Activated CD4-positive, alpha-beta T cell treated with anti-CD3 and anti-CD28 coated beads, Interleukin-2, amount 50 U/mL, for 24 hours (primary cell): ENCODE measurements at regions not wholly inside any gene's neighbourhood (a gene's known extent, or its start where the extent isn't known, plus 50 kb on each side); places are given as distances from the start of the nearest gene placed in this dataset.
"Not testable (repeated sequence)": the region's sequence is repeated elsewhere in the genome, so short reads cannot be mapped to it uniquely, and the experiment has no call there.

ENCODE experiments used
- DNase-seq, 2 donors: peaks; one replicate each; pipeline ENCODE4 v3.0.0-alpha.2; 2020; ENCODE audit warnings: low read depth in 1 of 2, low spot score in 1 of 2

- DNase-seq, result not testable (repeated sequence)
Observed at GRCh38 chr12:8282181-8282580, 54.8 kb upstream of the FAM90A1 start.

GRCh38 chr12:8285681-8286080 is 58.3 kb upstream of the FAM90A1 start:
- DNase-seq, result not testable (repeated sequence)

- DNase-seq, result not testable (repeated sequence)
Observed at GRCh38 chr12:8291764-8292163, 64.3 kb upstream of the FAM90A1 start.

DNA sequence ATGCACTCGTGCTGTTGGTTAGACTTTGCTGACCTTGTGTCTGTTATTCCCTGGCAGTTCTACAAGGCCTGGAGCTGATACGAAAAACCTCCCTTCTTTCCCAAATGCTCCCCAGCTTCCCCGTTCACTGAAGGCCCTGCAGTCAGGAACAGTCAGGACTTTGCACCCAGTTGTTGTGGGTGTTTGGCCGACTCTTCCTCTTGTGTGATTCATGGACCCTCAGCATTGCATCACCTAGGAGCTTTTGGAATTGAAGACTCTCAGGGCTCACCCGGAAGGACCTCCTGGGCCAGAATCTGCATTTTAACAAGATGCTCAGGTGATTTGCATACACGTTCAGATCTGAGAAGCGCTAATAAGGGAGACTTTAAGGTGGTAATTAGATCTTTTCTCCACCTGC is 67.2 kb upstream of the FAM90A1 start:
- DNase-seq, result not testable (repeated sequence)

DNA sequence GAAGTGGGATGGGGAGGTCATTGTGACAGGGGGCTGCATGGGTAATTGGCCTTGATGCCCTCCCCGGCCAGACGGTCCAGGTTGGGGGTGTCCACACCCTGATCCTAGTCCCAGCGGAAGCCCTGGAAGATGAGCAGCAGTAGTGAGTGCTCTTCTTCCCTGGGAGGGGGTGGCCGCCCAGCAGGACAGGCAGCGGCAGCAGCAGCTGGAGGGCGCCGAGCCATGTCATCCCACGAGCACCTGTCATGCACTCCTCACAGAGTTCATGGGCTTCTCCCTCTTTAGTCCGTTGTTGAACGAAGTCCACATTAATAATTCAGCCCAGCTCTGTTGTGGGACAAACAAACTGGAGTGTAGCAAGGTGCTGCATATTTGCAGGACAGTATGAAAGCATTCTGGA is 81.2 kb upstream of the FAM90A1 start:
- DNase-seq, result not testable (repeated sequence)

- not testable (repeated sequence) for DNase-seq
Observed at GRCh38 chr12:8315997-8316396, 88.6 kb upstream of the FAM90A1 start.

DNA sequence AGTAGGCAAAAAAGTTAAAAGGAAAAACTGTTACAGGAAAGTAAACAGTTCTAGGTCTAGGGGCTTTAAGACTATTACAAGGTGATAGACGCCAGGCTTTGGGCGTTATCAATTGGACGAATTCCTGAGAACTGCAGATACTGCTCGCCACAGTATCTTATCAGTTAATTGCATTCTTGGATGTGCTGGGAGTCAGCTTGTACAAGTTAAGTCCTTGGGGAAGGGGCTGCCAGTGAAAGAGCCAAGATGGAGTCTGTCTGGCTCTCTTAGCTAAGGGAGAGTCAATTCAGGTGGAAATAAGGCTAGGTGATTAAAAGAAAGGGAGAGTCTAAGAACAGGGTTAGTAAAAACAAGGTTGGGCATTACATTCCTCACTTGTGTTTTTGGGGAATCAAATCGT is 90.3 kb upstream of the FAM90A1 start:
- not testable (repeated sequence) for DNase-seq

DNA sequence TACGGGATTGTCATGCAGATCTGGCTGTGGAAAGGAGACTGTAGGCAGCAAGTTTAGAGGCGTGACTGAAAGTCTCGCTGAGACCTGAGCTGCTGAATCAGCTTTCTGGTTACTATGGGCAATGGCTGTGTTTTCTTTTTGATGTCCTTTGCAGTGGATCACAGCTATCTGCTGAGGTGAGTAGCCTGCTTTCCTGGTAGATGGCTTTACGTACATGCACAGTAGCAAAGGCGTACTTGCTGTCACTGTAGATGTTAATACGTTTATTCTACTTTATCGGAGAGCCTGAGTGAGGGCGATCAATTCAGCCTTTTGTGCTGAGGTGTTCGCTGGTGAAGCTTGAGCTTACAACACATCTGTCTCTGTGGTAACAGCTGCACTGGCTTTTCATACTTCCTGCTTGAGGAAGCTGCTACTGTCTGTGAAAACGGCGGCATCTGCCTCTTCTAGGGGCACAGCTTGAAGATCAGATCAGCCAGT is 92.9 kb upstream of the FAM90A1 start:
- peak; percentile 7 to 44 for DNase-seq

DNA sequence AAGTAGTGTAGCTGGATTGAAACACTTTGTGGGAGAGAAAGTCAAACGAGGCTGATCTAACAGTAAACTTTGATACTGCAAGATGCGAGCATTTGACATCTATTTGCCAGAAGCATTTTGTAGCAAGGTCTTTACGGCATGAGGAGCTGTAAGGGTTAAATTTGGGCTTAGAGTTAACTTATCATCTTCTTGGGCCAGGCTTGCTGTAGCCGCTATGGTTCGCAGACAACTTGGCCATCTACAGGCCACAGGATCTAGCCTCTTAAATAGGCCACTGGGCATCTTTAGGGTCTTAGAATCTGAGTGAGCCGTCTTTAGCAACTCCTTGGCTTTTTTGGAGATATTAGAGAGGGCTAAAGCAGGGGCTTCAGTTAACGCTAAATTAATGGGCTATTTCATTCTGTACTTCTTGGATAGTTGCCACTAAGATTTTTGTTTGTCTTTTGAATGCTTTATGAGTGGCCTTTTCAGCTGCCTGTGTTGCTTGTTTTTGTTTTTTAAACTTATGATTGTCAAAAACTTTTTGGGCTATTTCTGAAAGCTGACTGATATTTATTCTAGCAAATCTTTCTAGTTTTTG is 93.5 kb upstream of the FAM90A1 start:
- not testable (repeated sequence) for DNase-seq

- not testable (repeated sequence) for DNase-seq
Observed at GRCh38 chr12:8325145-8325839, 97.9 kb upstream of the FAM90A1 start.

DNA sequence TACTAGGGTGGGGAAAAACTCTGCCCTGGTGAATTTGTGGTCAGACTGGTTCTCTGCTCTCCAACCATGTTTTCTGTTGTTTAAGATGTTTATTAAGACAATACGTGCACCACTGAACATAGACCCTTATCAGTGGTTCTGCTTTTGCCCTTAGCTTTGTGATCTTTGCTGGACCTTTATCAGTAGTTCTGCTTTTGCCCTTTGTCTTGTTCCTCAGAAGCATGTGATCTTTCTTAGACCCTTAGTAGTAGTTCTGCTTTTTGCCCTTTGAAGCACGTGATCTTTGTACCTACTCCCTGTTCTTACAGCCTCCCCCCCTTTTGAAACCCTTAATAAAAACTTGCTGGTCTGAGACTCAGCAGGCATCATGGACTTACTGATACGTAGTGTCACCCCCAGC is 101.4 kb upstream of the FAM90A1 start:
- not testable (repeated sequence) for DNase-seq

GRCh38 chr12:8332373-8332772 is 105.0 kb upstream of the FAM90A1 start:
- not testable (repeated sequence) for DNase-seq

DNA sequence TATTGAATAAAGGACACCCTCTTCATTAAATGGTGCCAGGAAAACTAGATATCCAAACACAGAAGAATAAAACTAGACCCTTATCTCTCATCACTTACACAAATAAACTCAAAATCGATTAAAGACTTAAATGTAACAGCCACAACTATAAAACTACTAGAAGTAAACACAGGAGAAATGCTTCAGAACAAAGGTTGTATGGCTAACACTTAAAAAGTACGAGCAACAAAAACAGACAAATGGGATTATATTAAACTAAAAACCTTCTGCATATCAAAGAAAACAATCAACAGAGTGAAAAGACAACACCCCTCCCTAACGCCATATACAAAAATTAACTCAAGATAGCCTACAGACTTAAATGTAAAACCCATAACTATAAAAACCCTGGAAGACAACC is 104.7 kb upstream of the CLEC6A start:
- not testable (repeated sequence) for DNase-seq

GRCh38 chr12:8354741-8355140 is 101.0 kb upstream of the CLEC6A start:
- DNase-seq, result not testable (repeated sequence)

DNA sequence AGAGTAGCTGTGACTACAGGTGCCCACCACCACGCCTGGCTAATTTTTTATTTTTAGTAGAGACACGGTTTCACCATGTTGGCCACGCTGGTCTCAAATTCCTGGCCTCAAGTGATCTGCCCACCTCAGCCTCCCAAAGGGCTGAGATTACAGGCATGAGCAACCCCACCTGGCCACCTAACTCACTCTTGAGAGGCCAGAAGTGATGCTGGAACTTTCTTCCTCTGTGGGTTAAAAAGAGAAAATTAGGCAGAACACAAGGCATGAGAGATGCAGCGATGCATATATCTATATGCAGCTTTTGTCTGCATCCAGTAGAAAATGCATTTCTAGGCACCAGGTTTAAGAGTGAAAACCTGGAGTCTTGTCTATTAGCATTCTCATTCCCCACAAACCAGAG is 100.2 kb upstream of the CLEC6A start:
- not testable (repeated sequence) for DNase-seq

DNA sequence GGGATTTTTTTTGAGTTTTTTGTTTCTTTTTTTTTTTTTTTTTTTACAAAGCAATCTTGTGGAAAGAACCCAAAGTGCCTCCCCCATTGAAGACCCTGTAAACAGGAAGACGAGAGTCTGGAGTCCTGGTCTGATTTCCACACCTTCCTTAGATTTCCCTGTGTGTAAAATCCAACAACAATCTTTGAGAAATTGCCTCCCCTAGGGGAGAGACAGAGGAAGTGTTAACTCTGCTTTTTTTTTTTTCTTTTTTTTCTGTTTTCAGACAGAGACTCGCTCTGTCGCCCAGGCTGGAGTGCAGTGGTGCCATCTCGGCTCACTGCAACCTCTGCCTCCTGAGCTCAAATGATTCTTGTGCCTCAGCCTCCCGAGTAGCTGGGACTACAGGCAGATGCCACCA is 82.0 kb upstream of the CLEC6A start:
- not testable (repeated sequence) for DNase-seq

DNA sequence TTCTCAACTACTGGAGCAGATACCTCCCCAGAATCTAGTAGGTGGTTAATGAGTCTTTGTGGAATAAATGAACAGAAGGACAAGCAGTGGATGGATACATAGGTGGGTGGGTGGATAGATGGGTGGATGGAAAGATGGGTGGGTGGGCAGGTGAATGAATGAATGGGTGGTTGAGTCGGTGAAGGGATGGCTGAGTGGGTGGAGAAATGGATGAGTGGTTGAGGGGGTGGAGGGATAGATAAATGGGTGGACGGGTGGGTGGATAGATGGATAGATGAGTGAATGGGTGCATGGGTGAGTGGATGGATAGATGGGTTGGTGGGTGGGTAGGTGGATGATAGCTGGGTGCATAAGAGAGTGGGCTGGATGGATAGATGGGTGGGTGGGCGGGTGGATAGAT is 80.6 kb upstream of the CLEC6A start:
- not testable (repeated sequence) for DNase-seq

GRCh38 chr12:8377756-8378155 is 78.0 kb upstream of the CLEC6A start:
- DNase-seq, result not testable (repeated sequence)

GRCh38 chr12:8382556-8382955 is 73.2 kb upstream of the CLEC6A start:
- not testable (repeated sequence) for DNase-seq

GRCh38 chr12:8384686-8385085 is 71.1 kb upstream of the CLEC6A start:
- DNase-seq, result not testable (repeated sequence)

DNA sequence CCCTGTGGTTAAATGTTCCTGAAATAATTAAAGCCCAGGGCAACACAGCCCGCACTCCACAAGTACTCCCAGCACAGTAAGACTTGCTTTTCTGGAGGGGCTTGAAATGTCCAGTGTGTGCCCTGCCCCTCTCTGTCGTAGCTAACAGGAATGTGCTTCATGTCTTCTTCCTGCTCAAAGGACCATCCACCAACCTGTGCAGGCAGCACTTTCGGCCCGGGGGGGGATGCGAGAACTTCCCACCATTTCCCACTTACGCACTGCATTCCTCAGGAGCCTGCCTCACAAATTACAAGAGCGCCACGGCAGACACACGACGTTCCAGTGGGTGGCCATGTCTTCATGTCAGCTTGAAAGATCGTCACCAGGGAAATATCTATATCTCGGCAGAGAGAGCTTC is 70.3 kb upstream of the CLEC6A start:
- DNase-seq, result not testable (repeated sequence)

DNA sequence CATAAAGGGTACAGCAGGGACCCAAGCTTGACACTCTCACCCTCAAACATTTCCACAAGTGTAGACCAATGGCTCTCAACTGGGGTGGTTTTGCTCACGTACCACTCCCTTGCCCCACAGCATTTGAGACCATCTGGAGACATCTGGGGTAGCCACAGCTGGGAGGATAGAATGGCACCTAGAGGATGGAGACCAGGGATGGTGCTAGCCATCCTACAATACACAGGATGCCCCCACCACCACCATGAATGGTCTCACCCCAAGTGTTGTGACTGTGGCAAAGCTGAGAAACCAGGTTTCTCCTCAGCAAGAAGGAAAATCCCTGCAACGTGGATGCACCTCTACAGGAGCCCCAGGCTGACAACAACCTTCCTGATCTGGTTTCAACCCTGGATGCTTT is 69.1 kb upstream of the CLEC6A start:
- DNase-seq, result not testable (repeated sequence)

GRCh38 chr12:8389296-8389695 is 66.5 kb upstream of the CLEC6A start:
- DNase-seq, result not testable (repeated sequence)
